CD4-positive, alpha-beta T cell (primary cell): ENCODE measurements at regions not wholly inside any gene's neighbourhood (a gene's known extent, or its start where the extent isn't known, plus 50 kb on each side); places are given as distances from the start of the nearest gene placed in this dataset.

Experiments used
- ATAC-seq: fragments of 200-7000 bp; cut with Tn5 transposase; one replicate; pipeline ENCODE4 v1.10.0; 2022; ENCODE audit warnings: mild to moderate bottlenecking; ENCODE audit not compliant: poor library complexity
- CTCF ChIA-PET: fragments of 350-600 bp; sonication (Branson Sonifier 250); formaldehyde crosslinking; loops from one replicate; lab custom pipeline; 2021; ENCODE audit warnings: antibody characterized with exemption, inconsistent platforms; lab: Charles Lee
- POLR2A ChIA-PET: fragments of 350-600 bp; sonication (Branson Sonifier 250); formaldehyde crosslinking; loops from one replicate; lab custom pipeline; 2021; ENCODE audit warnings: antibody characterized with exemption, inconsistent platforms; lab: Charles Lee
- DNase-seq, 14 experiments: peaks; one replicate each; pipeline ENCODE4 v3.0.0-alpha.2; 2013 to 2020; ENCODE audit warnings: mixed read lengths in 2 of 14
- H3K27ac ChIP-seq, 2 donors: one replicate each; pipeline versions ENCODE4 v1.5.1 to v1.7.0; 2013; ENCODE audit warnings: low read length in 2 of 2, low read depth in 1 of 2, mild to moderate bottlenecking in 1 of 2
- H3K27me3 ChIP-seq, 2 experiments: 1 replicate in 1 of 2; 2 replicates in 1 of 2; pipeline versions ENCODE4 v1.6.1 to v1.7.0; 2013; ENCODE audit warnings: low read length in 2 of 2, control low read depth in 1 of 2, mild to moderate bottlenecking in 1 of 2, moderate library complexity in 1 of 2; ENCODE audit not compliant: insufficient read depth in 2 of 2, control insufficient read depth in 1 of 2
- H3K36me3 ChIP-seq: one replicate; pipeline ENCODE4 v1.6.1; 2013; ENCODE audit warnings: low read length, control low read depth; ENCODE audit not compliant: insufficient read depth
- H3K4me1 ChIP-seq: one replicate; pipeline ENCODE4 v1.6.1; 2013; ENCODE audit warnings: low read length, control low read depth; ENCODE audit not compliant: insufficient read depth
- H3K4me3 ChIP-seq: one replicate; pipeline ENCODE4 v1.5.1; 2013; ENCODE audit warnings: mild to moderate bottlenecking, low read length, moderate library complexity
- H3K9me3 ChIP-seq, 2 experiments: 1 replicate in 1 of 2; 2 replicates in 1 of 2; pipeline versions ENCODE4 v1.6.1 to v1.7.0; 2013; ENCODE audit warnings: low read length in 2 of 2, mild to moderate bottlenecking in 2 of 2, control low read depth in 1 of 2, moderate library complexity in 1 of 2; ENCODE audit not compliant: control insufficient read depth in 1 of 2, insufficient read depth in 1 of 2
- H3K27ac Mint-ChIP-seq: one replicate; pipeline ENCODE4 v1.8.0; 2020; ENCODE audit warnings: mixed read lengths
- H3K27me3 Mint-ChIP-seq: one replicate; pipeline ENCODE4 v1.8.0; 2021; ENCODE audit warnings: mixed read lengths
- H3K36me3 Mint-ChIP-seq: one replicate; pipeline ENCODE4 v1.8.0; 2021; ENCODE audit warnings: low read depth, mixed read lengths
- H3K4me1 Mint-ChIP-seq: one replicate; pipeline ENCODE4 v1.8.0; 2021; ENCODE audit warnings: low read depth, mixed read lengths
- H3K4me3 Mint-ChIP-seq: one replicate; pipeline ENCODE4 v1.8.0; 2020; ENCODE audit warnings: mild to moderate bottlenecking, mixed read lengths
- H3K9me3 Mint-ChIP-seq: one replicate; pipeline ENCODE4 v1.8.0; 2020; ENCODE audit warnings: mixed read lengths
- intact Hi-C, 2 experiments: fragments of 100-400 bp; cut with DNase I in 1 of 2; cut with micrococcal nuclease in 1 of 2; formaldehyde crosslinking; loops; one replicate each; pipeline versions ENCODE4 v1.15.1 to v1.9.0; 2023 to 2025; cut with DNase I, micrococcal nuclease
- TF ChIP-seq, protein P1 (sequence below): fragments of 200-600 bp; IDR thresholded peaks from one replicate; pipeline ENCODE4 v1.8.0; 2022; ENCODE audit warnings: antibody characterized with exemption, mild to moderate bottlenecking

GRCh38 chr13:85377783-85378182 lies 421.4 kb downstream of the SLITRK6 start:
- POLR2A ChIA-PET, result no interaction called here
- Mint-ChIP-seq H3K36me3 (no peaks in the 10 kb centered on the region), H3K4me1 (no peaks in the 10 kb centered on the region), H3K27ac (no peak overlapping the region), H3K27me3 (no peaks in the 10 kb centered on the region), H3K4me3 (no peak overlapping the region), H3K9me3 (no peaks in the 10 kb centered on the region)
- ATAC-seq (no peak), DNase-seq (no peak)
- Histone ChIP-seq H3K27me3 (no peaks in the 10 kb centered on the region), H3K9me3 (peaks cover 0 to 4% of the 10 kb centered on the region in 2 experiments), H3K27ac (no peak overlapping the region), H3K36me3 (no peaks in the 10 kb centered on the region), H3K4me1 (no peaks in the 10 kb centered on the region), H3K4me3 (no peak overlapping the region)
- intact Hi-C loops, result no loop called here
- CTCF ChIA-PET, result no interaction called here
- TF ChIP-seq, protein P1, sequence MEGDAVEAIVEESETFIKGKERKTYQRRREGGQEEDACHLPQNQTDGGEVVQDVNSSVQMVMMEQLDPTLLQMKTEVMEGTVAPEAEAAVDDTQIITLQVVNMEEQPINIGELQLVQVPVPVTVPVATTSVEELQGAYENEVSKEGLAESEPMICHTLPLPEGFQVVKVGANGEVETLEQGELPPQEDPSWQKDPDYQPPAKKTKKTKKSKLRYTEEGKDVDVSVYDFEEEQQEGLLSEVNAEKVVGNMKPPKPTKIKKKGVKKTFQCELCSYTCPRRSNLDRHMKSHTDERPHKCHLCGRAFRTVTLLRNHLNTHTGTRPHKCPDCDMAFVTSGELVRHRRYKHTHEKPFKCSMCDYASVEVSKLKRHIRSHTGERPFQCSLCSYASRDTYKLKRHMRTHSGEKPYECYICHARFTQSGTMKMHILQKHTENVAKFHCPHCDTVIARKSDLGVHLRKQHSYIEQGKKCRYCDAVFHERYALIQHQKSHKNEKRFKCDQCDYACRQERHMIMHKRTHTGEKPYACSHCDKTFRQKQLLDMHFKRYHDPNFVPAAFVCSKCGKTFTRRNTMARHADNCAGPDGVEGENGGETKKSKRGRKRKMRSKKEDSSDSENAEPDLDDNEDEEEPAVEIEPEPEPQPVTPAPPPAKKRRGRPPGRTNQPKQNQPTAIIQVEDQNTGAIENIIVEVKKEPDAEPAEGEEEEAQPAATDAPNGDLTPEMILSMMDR, result no peak

DNA sequence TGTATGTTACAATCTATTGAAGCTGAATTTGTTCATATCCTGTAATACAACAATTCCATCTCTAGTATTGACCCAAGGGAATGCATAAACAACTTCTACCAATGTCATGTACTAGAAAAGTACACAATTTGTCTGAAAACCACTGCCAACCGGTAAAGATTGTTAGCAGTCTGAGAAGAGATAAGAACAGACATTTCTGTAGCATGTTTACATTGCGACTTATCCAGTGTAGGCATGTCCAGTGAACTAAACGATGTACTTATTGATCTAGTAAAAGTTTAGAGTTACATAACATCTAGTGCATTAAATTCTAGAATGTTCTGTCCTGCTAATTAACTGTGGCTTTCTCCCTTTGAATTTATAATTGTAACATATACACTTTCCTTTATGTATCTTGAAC lies 425.9 kb downstream of the SLITRK6 start:
- H3K27ac ChIP-seq, result no peak overlapping the region
- intact Hi-C loops, result no loop called here
- DNase-seq (no peak), ATAC-seq (no peak)
- Mint-ChIP-seq H3K4me3 (no peak overlapping the region), H3K9me3 (no peaks in the 10 kb centered on the region), H3K4me1 (no peaks in the 10 kb centered on the region), H3K36me3 (no peaks in the 10 kb centered on the region), H3K27ac (no peak overlapping the region), H3K27me3 (no peaks in the 10 kb centered on the region)
- ChIA-PET CTCF (no interaction called here), POLR2A (no interaction called here)
- H3K9me3 ChIP-seq, result peaks cover 0 to 8% of the 10 kb centered on the region in 2 experiments
- no peak overlapping the region for H3K4me3 ChIP-seq
- H3K4me1 ChIP-seq, result no peaks in the 10 kb centered on the region
- no peaks in the 10 kb centered on the region for H3K27me3 ChIP-seq
- TF ChIP-seq, protein P1, result no peak
- no peaks in the 10 kb centered on the region for H3K36me3 ChIP-seq

GRCh38 chr13:85371254-85371653 lies 428.0 kb downstream of the SLITRK6 start:
- Mint-ChIP-seq H3K9me3 (no peaks in the 10 kb centered on the region), H3K27me3 (no peaks in the 10 kb centered on the region), H3K4me1 (no peaks in the 10 kb centered on the region), H3K36me3 (no peaks in the 10 kb centered on the region), H3K4me3 (no peak overlapping the region), H3K27ac (no peak overlapping the region)
- POLR2A ChIA-PET, result no interaction called here
- Histone ChIP-seq H3K4me3 (no peak overlapping the region), H3K4me1 (no peaks in the 10 kb centered on the region), H3K9me3 (peaks cover 0 to 5% of the 10 kb centered on the region in 2 experiments), H3K27me3 (no peaks in the 10 kb centered on the region), H3K27ac (no peak overlapping the region), H3K36me3 (no peaks in the 10 kb centered on the region)
- ATAC-seq (no peak), DNase-seq (no peak)
- CTCF ChIA-PET, result interaction anchor here (0.7 kb wide), 1 partner anchor 91 kb away, joined by 4 read pairs; no protein-coding TSS in a partner anchor
- intact Hi-C loops, result no loop called here
- TF ChIP-seq, protein P1, result no peak
